ENCODE measurements at regions not wholly inside any gene's neighbourhood (a gene's known extent, or its start where the extent isn't known, plus 50 kb on each side); places are given as distances from the start of the nearest gene placed in this dataset.

DNA sequence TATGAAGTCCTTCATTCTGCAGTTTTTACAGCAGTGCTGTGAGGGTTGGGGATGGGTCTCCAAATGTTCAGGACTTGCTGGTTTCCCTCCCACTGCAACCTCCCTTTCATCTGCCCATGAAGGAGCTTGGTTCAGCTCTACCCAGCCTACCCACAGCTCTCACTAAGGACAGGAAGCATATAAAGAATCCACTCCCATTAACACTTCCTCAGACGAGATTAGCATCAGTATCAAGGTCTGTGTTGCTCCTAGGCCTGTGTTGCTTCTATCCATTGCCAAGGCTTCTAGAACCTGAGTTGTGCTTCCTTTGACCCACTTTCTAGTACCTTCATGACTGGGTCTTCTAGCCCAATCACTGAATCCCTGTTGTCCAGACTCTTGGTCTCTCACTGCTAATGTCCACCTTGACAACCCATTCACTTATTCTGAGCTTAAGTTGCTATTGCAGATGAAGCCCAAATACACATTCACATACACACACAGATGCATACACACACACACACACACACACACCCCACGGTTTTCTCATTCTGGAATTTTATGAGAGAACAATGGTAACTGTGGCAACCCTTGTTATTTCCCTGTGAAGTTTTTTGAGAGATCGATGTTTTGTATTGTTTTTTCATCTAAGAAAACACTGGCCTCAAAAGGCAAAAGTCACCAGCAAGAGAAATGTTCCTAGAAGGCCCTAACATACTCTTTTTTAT lies 248.1 kb downstream of the MTERF1 start:
- no peak for DNase-seq (ENCODE audit: low read depth)

DNA sequence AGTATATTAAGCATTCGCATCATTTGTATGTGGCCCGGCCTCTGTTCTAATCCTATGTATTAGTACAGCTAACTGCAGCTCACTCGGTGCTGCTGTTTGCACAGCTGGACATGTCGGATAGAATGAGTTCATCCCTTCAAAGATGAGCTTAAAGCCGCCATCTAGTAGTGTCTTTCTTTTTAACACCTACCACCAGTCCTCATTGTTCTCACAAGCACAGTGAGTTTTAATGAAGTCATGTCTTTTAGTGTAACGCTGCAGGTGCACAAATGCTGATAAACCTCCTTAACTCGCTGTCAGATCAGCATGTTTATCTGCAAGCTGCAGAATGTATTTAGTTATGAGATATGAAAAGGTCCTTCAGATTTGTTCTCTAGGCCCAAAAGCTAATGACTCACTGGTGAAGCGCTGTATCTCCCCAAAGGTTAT lies 247.5 kb downstream of the MTERF1 start:
- DNase-seq (ENCODE audit: low read depth): no peak

DNA sequence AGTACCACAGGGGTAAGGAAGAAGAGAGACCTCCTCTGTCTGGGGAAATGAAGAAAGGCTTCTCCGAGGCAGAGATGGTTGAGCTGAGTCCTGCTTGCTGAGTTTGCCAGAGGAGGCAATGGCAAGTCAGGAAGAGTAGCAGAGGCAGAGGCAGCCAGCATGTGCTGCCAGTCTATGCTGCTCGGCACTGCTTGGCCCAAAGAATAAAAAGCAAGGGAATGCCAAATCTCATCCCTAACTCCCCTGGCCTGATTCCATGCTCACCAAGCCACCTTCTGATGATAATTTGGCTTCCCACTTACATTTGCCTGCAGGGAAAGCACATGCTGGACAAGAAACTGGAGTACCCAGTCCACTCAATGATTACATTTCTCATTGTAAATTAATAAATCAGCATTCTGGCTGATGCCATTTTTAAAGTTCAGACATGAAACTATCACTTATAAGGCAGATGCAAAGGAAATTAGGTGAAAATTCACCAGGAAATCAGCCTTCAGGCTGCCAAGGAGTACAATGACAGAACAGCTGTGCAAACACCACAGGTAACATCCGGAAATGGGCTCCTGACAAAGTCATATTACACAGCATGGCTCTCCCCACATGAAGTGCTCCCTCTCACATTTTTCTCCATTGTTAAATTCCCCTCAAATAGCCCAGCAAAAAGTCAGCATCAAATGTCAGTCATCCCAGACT lies 245.9 kb downstream of the MTERF1 start:
- no peak for DNase-seq (ENCODE audit: low read depth)

DNA sequence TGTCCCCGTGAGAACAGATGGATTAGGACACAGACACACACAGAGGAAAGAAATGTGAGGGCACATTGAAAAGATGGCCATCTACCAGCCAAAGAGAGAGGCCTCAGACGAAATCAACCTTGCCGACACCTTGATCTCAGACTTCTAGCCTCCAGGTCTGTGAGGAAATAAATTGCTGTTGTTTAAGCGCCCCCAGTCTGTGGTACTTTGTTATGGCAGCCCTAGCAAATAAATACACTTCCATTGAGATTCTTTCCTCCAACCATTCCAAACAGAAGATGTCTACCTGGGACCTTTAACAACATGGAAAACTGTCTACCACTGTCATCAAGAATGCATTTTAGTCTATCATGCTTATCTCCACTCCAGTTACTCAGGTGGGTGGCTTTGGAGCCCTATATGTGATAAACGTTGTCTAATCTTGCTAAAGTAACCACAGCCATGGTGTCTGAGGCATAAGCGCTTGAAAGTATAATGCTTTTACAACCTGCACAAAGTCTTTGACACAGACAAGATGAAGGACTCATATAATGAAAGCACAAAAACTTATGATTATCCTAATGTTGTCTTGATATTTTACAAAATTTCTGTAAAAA lies 244.3 kb downstream of the MTERF1 start:
- DNase-seq (ENCODE audit: low read depth): no peak

DNA sequence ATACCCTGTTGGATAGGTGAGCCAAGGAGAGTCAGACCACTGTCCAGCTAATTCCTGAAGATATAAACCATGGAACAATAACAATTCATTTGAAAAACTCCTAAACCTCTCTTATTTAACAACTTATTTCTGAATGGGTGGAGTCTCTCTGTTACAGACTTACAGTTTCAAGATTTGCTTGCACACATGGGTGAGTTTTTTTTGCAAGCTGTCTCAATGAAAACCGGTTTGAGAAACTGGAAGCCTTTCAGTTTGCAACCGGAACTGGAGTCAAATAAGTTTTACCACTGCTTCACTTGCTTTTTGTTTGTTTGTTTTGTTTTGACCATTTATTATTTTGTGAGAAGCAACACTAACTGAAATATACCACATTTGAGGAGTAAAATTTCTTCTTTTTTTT lies 243.8 kb downstream of the MTERF1 start:
- DNase-seq (ENCODE audit: low read depth): no peak

GRCh38 chr7:91644256-91644655 lies 236.2 kb downstream of the MTERF1 start:
- no peak for DNase-seq (ENCODE audit: low read depth)

- no peak for DNase-seq (ENCODE audit: low read depth)
These were observed 235.0 kb downstream of the MTERF1 start for GRCh38 chr7:91645542-91645941.

GRCh38 chr7:91651986-91652385 lies 228.5 kb downstream of the MTERF1 start:
- DNase-seq (ENCODE audit: low read depth): no peak

- no peak for DNase-seq (ENCODE audit: low read depth)
These were observed 227.2 kb downstream of the MTERF1 start for GRCh38 chr7:91653286-91653685.

- no peak for DNase-seq (ENCODE audit: low read depth)
These were observed 224.8 kb downstream of the MTERF1 start for GRCh38 chr7:91655656-91656055.

DNA sequence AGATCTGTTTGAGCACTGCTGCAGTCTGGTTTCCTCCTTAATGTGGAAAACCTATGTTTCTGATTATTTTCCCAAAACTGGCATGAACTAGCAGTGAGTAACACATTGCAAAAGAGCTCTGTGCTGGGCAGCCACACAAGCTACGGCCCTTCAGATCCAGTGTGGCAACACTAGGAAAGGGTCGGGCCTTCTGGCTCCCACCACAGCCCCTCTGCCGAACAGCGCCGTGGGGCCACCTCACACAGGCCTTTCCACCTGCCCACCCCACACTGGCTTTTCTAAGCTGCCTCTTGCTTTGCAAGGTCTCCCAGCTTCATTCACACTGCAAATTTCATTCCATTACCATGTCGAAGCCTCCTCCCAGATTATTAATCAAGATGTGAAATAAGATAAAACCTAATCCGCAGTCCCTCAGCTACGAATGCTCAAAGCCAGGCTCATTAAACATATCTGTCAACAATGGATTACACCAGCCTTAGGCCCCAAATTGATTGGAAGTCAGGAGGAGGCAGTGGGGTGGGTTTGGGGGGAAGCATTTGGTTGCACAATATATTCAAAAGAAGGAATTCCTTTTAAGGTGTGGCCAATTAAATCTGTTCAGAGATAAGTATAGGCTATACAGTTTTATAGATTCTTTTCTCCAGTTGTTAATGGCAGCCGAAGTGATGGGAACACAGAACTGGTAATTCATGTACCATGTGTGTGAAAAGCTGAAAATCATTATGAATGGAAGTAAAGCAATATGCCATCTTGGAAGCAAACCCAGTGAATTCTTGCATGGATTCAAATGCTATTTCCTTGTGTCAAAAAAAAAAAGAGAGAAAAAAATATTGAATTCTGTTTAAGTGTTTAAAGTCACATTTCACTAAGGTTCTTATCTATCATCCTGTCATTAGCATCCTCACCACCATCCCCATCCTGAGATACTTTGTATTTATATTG lies 223.7 kb downstream of the MTERF1 start:
- DNase-seq (ENCODE audit: low read depth): peak; percentile 57

DNA sequence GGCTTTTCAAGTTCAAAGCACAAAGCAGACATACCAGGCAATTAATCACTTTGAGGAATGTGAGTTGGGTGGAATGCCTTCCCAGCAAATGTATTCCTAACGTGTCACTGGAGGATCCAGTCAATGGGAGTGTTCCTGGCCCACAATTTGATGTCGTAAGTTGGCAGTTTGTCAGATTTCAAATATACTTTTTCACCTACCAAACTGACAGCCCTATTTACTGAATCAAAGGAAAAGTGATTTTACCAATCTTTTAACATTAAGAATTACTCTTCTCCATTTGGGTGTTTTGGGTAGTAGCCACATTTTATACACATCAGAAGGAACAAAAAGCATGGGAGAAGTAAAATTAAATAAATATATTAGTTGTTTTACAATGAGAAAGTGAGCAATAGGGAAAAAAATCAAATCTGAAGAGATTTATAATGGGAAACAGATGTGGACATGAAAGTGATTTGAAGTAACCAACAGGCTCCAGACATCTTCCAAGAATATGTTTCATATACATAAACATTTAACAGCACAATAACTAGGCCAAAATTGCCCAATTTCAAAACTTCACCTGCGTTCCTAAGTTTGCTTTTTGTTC lies 222.9 kb downstream of the MTERF1 start:
- DNase-seq (ENCODE audit: low read depth): peak; percentile 58

- no peak for DNase-seq (ENCODE audit: low read depth)
These were observed 221.4 kb downstream of the MTERF1 start for GRCh38 chr7:91659096-91659495.

- DNase-seq (ENCODE audit: low read depth): no peak
These were observed 219.7 kb downstream of the MTERF1 start for GRCh38 chr7:91660734-91661356.

GRCh38 chr7:91661727-91662126 lies 218.8 kb downstream of the MTERF1 start:
- DNase-seq (ENCODE audit: low read depth): no peak

- no peak for DNase-seq (ENCODE audit: low read depth)
These were observed 212.3 kb downstream of the MTERF1 start for GRCh38 chr7:91668217-91668616.

DNA sequence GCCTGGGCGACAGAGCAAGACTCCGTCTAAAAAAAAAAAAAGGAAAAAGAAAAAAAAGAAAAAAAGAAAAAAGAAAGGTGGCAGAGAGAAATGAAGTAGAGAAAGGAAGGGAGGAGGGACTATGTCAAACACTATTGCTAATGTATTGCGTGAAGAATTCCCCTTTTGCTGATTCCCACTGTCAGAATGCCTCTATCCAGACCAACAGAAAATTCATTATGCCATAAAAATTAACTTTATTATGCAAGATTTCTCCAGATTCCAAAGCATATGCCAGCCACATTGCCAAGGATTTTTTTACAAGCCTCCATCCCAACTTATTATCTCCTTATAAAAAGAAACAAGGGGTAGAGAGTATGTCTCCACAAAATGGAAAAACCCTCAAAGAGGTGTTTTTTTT lies 209.3 kb downstream of the MTERF1 start:
- no peak for DNase-seq (ENCODE audit: low read depth)

DNA sequence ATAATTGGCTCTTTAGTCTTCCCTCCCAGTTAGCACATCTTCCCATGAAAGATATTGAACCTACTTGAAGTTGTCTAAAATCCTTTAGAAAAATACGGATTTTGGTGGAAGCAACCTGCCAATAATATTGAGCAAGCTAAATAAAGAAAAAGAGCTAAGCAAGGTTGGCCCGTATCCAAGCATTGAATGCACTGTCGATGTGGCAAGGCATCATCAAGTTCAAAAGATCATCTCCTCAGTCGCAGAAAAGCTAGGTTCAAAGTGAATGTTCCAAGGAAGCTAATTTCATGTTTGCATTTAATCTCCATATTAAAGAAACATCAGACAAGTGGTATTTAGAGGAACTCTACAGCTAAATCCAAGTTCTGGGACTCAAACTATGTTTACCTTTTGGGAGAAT lies 206.0 kb downstream of the MTERF1 start:
- DNase-seq (ENCODE audit: low read depth): no peak

DNA sequence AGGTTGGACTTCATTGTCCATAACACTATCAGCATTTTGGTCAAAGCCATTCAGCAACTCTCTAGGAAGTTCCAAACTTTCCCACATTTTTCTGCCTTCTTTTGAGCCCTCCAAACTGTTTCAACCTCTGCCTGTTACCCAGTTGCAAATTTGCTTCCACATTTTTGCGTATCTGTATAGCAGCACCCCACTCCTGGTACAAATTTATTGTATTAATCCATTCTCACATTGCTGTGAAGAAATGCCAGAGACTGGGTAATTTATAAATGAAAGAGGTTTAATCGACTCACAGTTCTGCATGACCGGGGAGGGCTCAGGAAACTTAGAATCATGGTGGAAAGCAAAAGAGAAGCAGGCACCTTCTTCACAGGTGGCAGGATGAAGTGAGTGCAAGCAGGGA lies 198.8 kb downstream of the MTERF1 start:
- DNase-seq (ENCODE audit: low read depth): no peak

DNA sequence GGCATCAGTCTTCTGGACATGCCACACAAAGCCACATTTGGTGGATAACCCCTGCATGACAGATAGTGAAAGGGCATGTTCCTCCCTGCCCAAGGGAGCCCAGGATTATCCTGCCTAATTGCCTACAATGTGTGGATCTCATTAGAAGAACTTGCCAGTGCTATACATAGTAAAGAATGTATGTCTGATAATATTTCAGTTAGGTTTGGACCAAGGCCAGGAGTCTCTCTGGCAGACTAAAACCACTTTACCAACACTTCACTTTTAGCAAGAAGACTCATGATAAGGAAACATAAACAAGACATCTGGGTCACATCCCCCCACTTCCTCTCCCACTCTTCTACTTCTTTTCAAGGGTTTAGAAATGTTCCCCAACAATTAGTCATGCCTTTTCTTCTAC lies 196.7 kb downstream of the MTERF1 start:
- DNase-seq (ENCODE audit: low read depth): no peak

DNA sequence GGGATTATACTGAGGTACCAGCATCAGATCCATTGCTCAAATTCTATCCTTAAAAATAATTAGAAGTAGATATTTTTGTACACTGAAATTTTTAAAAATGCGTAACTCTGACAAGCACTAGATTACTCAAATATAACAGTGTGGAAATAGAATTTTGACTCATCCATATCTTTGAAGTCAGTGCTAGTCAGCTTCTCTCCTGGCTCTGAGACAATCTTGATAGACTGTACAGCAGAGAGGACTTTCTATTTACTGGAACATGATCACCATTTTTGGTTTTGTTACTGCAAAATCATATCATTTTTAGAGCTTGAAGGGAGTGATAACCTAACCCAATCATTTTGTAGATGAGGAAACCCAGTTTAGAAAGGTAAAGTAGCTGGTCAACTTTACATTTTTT lies 195.0 kb downstream of the MTERF1 start:
- no peak for DNase-seq (ENCODE audit: low read depth)
